ENCODE measurements at regions not wholly inside any gene's neighbourhood (a gene's known extent, or its start where the extent isn't known, plus 50 kb on each side); places are given as distances from the start of the nearest gene placed in this dataset.
A peak's percentile ranks its signal among the peaks of the same experiment; 100 is the strongest.

DNA sequence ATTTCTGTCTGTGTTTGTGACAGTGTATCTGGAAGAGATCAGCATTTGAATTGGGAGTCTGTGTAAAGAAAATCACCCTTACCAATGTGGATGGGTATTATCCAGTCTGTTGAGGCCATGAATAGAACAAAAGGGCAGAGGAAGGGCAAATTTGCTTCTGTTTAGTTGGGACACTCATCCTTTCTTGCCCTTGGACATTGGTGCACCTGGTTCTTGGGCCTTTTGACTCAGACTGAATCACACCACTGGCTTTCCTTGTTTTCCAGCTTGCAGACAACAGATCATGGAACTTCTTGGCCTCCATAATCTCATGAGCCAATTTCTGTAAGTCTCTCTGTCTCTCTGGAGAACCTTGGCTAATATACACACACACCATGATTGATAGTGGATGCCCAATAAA lies 164.4 kb upstream of the SGO1 start:
- no peak for DNase-seq
- H3K36me3 ChIP-seq (ENCODE audit: control insufficient read depth, insufficient read depth, low read length) = no peaks in the 10 kb centered on the region
- H3K9me3 ChIP-seq (ENCODE audit: control insufficient read depth, low read length) = no peaks in the 10 kb centered on the region
- H3K4me3 ChIP-seq (ENCODE audit: insufficient read depth, low read depth, low read length, poor library complexity, severe bottlenecking) = no peak overlapping the region
- no peaks in the 10 kb centered on the region for H3K4me1 ChIP-seq (ENCODE audit: control insufficient read depth, insufficient read depth, low read length, poor library complexity, severe bottlenecking)
- no peaks in the 10 kb centered on the region for H3K27me3 ChIP-seq (replicated peaks; ENCODE audit: control insufficient read depth, insufficient read depth, low read length, poor library complexity, severe bottlenecking)
- H3K27ac ChIP-seq (ENCODE audit: insufficient read depth, low read length, poor library complexity, severe bottlenecking) = no peak overlapping the region

DNA sequence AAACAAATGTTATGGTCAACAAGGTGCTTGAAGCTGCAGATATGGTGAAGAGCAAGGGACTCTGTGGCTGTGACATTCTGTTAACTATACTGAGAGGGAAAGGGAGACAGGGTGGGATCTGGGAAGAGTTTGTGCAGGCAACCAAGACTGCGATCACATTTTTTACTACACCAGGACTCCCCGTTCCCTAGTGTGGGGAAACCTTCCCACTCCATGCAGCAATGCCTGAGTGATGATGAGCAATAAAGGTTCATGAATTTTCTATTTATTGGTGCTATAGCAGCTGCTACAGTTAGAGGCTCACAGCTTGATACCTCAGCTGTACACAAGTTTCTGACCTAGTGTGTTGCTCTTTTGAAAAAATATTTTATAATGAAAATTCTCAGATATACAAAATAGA lies 160.9 kb upstream of the SGO1 start:
- no peaks in the 10 kb centered on the region for H3K4me1 ChIP-seq (ENCODE audit: control insufficient read depth, insufficient read depth, low read length, poor library complexity, severe bottlenecking)
- no peak for DNase-seq
- no peaks in the 10 kb centered on the region for H3K27me3 ChIP-seq (replicated peaks; ENCODE audit: control insufficient read depth, insufficient read depth, low read length, poor library complexity, severe bottlenecking)

DNA sequence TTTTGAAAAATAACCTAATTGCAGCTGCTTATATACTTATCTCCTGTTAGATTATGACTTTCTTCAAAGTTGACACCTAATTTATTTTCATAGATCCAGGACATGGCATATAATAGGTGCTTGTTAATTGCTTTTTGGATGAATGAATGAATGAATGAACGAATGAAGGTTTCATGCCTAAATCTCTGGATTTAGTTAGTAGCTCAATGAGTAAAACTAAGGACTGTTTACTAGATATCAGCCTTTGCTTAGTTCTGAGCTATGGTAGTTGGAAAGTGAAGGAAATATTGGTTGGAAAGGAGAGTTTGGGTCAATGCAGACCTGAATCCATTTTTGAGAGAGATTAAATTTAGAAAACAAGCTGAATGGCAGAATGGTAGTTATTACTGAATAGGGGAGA lies 160.4 kb upstream of the SGO1 start:
- Histone ChIP-seq H3K36me3 (ENCODE audit: control insufficient read depth, insufficient read depth, low read length) (no peaks in the 10 kb centered on the region), H3K4me3 (ENCODE audit: insufficient read depth, low read depth, low read length, poor library complexity, severe bottlenecking) (no peak overlapping the region), H3K9me3 (ENCODE audit: control insufficient read depth, low read length) (no peaks in the 10 kb centered on the region), H3K27ac (ENCODE audit: insufficient read depth, low read length, poor library complexity, severe bottlenecking) (no peak overlapping the region), H3K4me1 (ENCODE audit: control insufficient read depth, insufficient read depth, low read length, poor library complexity, severe bottlenecking) (no peaks in the 10 kb centered on the region), H3K27me3 (replicated peaks; ENCODE audit: control insufficient read depth, insufficient read depth, low read length, poor library complexity, severe bottlenecking) (no peaks in the 10 kb centered on the region)
- DNase-seq = no peak

More for the DNA sequence above, 160.9 kb upstream of the SGO1 start:
- H3K36me3 ChIP-seq (ENCODE audit: control insufficient read depth, insufficient read depth, low read length) = no peaks in the 10 kb centered on the region
- no peak overlapping the region for H3K4me3 ChIP-seq (ENCODE audit: insufficient read depth, low read depth, low read length, poor library complexity, severe bottlenecking)
- no peaks in the 10 kb centered on the region for H3K9me3 ChIP-seq (ENCODE audit: control insufficient read depth, low read length)
- H3K27ac ChIP-seq (ENCODE audit: insufficient read depth, low read length, poor library complexity, severe bottlenecking) = no peak overlapping the region

DNA sequence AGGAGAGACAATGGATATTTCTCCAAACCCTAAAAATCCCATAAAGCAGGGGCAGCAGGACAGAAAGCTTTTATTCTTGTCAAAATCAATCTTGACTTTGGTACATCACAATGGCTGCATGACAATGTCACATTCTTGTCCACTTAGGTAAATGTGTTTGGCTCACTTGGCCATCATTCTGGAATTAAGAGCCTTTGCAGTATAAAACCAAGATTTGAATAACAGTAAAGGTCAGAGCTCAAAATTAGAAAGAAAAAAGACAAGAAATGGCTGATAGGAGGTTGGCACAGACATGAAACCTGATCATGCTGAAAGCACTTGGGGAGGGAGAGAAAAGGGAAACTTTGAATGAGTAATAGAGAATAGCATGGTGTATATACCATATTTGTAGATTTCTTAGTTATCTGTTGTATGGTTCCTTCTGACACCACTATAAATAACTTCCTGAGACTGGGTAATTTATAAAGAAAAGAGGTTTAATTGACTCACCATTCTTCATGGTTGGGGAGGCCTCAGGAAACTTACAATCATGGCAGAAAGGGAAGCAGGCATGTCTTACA lies 158.5 kb upstream of the SGO1 start:
- H3K4me1 ChIP-seq (ENCODE audit: control insufficient read depth, insufficient read depth, low read length, poor library complexity, severe bottlenecking) = no peaks in the 10 kb centered on the region
- no peak for DNase-seq
- H3K9me3 ChIP-seq (ENCODE audit: control insufficient read depth, low read length) = no peaks in the 10 kb centered on the region
- no peaks in the 10 kb centered on the region for H3K36me3 ChIP-seq (ENCODE audit: control insufficient read depth, insufficient read depth, low read length)
- no peaks in the 10 kb centered on the region for H3K27me3 ChIP-seq (replicated peaks; ENCODE audit: control insufficient read depth, insufficient read depth, low read length, poor library complexity, severe bottlenecking)
- H3K27ac ChIP-seq (ENCODE audit: insufficient read depth, low read length, poor library complexity, severe bottlenecking) = no peak overlapping the region
- no peak overlapping the region for H3K4me3 ChIP-seq (ENCODE audit: insufficient read depth, low read depth, low read length, poor library complexity, severe bottlenecking)

DNA sequence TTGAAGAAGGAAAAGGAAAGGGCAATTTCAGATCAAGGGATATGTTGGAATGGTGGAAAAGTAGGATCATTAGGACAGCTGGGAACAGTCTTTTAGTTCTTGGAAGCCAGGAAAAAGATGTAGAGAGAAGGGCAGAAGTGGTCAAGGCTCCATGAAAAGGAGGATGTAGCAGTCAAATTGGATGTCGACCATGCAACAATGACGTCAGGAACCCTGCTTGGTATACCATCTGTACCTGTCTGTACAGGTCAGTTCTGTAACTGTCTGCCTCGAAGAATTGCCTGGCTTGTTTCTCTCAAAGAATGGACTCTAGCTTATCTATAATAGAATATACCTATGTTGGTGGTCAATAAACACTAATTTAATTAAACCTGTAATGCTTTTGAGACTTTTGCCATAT lies 157.8 kb upstream of the SGO1 start:
- H3K36me3 ChIP-seq (ENCODE audit: control insufficient read depth, insufficient read depth, low read length) = no peaks in the 10 kb centered on the region
- no peak overlapping the region for H3K4me3 ChIP-seq (ENCODE audit: insufficient read depth, low read depth, low read length, poor library complexity, severe bottlenecking)
- H3K4me1 ChIP-seq (ENCODE audit: control insufficient read depth, insufficient read depth, low read length, poor library complexity, severe bottlenecking) = no peaks in the 10 kb centered on the region
- H3K9me3 ChIP-seq (ENCODE audit: control insufficient read depth, low read length) = no peaks in the 10 kb centered on the region
- no peak for DNase-seq
- no peak overlapping the region for H3K27ac ChIP-seq (ENCODE audit: insufficient read depth, low read length, poor library complexity, severe bottlenecking)
- no peaks in the 10 kb centered on the region for H3K27me3 ChIP-seq (replicated peaks; ENCODE audit: control insufficient read depth, insufficient read depth, low read length, poor library complexity, severe bottlenecking)

DNA sequence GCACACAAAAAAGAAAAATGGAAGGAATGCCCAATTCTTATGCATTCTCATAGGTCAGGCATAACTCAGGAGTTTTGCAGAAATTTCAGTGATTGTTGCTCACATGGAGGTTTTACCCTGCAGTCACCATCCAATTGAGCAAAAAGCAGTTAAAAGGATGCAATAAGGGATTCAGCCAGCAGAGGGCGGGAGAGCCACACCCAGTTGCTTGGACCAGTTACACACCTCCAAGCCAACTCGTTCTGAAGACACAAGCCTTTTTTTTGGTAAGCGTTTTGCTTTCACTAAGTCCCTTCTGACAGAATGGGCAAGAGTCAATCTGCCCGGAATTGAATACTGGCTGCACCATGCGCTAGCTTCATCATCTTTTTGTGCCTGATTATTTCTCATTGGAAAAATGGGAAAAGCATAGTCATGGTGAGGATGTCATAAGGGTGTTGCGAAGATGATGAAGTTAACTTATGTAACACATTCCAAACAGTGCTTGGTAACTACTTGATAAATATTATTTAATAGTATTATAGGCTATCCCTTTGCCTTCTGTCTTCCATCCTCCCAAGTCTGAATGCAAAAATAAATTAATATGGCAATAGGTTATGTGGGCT lies 154.4 kb upstream of the SGO1 start:
- DNase-seq = peak; percentile 5 to 25 (median 7)
- no peaks in the 10 kb centered on the region for H3K36me3 ChIP-seq (ENCODE audit: control insufficient read depth, insufficient read depth, low read length)
- no peak overlapping the region for H3K4me3 ChIP-seq (ENCODE audit: insufficient read depth, low read depth, low read length, poor library complexity, severe bottlenecking)
- H3K9me3 ChIP-seq (ENCODE audit: control insufficient read depth, low read length) = no peaks in the 10 kb centered on the region
- H3K4me1 ChIP-seq (ENCODE audit: control insufficient read depth, insufficient read depth, low read length, poor library complexity, severe bottlenecking) = no peaks in the 10 kb centered on the region
- no peaks in the 10 kb centered on the region for H3K27me3 ChIP-seq (replicated peaks; ENCODE audit: control insufficient read depth, insufficient read depth, low read length, poor library complexity, severe bottlenecking)
- no peak overlapping the region for H3K27ac ChIP-seq (ENCODE audit: insufficient read depth, low read length, poor library complexity, severe bottlenecking)

DNA sequence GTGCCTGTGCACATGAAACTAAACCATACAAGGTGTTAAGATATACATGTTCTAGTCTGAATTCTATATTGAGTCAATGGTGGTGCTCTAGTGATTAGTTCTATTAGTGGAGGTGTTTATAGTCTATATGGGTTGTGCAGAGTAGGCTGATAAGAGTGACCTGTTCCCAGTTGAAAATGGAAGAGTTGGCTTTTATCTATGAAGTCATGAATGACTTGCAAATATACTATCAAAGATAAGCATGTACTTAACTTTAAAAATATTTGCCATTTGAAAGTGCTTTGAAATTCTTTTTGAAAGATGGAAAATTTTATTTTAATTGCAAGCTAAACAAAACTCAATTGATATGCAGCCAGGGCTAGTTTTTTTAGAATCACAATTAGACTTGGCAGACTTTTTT lies 150.6 kb upstream of the SGO1 start:
- Histone ChIP-seq H3K36me3 (ENCODE audit: control insufficient read depth, insufficient read depth, low read length) (no peaks in the 10 kb centered on the region), H3K4me1 (ENCODE audit: control insufficient read depth, insufficient read depth, low read length, poor library complexity, severe bottlenecking) (no peaks in the 10 kb centered on the region), H3K27me3 (replicated peaks; ENCODE audit: control insufficient read depth, insufficient read depth, low read length, poor library complexity, severe bottlenecking) (no peaks in the 10 kb centered on the region), H3K4me3 (ENCODE audit: insufficient read depth, low read depth, low read length, poor library complexity, severe bottlenecking) (no peak overlapping the region), H3K27ac (ENCODE audit: insufficient read depth, low read length, poor library complexity, severe bottlenecking) (no peak overlapping the region), H3K9me3 (ENCODE audit: control insufficient read depth, low read length) (no peaks in the 10 kb centered on the region)
- DNase-seq = no peak

DNA sequence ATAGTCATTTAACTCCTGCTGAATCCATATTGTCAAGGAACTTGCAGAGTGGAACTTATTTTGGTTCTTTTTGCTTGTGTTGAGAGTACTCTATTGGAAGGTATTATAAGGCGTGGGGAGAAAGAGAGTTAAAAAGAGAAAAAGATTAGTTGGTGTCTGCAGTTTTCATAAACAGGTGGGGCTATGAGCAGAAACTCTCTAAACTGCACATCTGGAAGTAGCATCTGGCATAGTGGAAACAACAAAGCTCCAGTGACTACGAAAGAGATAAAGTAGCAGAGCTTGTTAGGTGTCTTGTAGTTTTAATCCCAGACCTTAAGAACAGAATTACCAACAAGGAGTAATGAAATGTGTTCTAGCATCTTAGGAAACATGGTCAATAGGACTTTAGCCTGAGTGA lies 148.8 kb upstream of the SGO1 start:
- Histone ChIP-seq H3K4me1 (ENCODE audit: control insufficient read depth, insufficient read depth, low read length, poor library complexity, severe bottlenecking) (no peaks in the 10 kb centered on the region), H3K27ac (ENCODE audit: insufficient read depth, low read length, poor library complexity, severe bottlenecking) (no peak overlapping the region), H3K27me3 (replicated peaks; ENCODE audit: control insufficient read depth, insufficient read depth, low read length, poor library complexity, severe bottlenecking) (no peaks in the 10 kb centered on the region), H3K9me3 (ENCODE audit: control insufficient read depth, low read length) (no peaks in the 10 kb centered on the region), H3K4me3 (ENCODE audit: insufficient read depth, low read depth, low read length, poor library complexity, severe bottlenecking) (no peak overlapping the region), H3K36me3 (ENCODE audit: control insufficient read depth, insufficient read depth, low read length) (no peaks in the 10 kb centered on the region)
- DNase-seq = no peak

DNA sequence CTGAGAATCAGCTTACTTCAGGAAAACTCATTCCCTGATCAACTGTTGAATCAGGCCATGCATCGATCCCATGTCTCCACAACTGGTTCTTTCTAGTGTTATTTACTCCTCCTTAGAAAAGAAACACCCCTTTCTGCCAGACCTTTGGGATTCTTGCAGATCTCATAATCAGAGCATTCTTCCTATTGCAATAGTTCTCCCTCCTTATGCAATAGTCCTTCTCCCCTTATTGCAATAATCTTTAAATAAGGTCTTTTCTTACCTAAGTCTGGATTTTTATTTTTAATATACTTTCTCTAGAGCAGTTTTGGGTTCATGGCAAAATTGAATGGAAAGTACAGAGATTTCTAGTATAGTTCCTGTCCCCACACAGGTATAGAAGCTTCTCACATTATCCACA lies 141.9 kb upstream of the SGO1 start:
- Histone ChIP-seq H3K4me3 (ENCODE audit: insufficient read depth, low read depth, low read length, poor library complexity, severe bottlenecking) (no peak overlapping the region), H3K27ac (ENCODE audit: insufficient read depth, low read length, poor library complexity, severe bottlenecking) (no peak overlapping the region), H3K36me3 (ENCODE audit: control insufficient read depth, insufficient read depth, low read length) (no peaks in the 10 kb centered on the region), H3K4me1 (ENCODE audit: control insufficient read depth, insufficient read depth, low read length, poor library complexity, severe bottlenecking) (no peaks in the 10 kb centered on the region), H3K9me3 (ENCODE audit: control insufficient read depth, low read length) (no peaks in the 10 kb centered on the region), H3K27me3 (replicated peaks; ENCODE audit: control insufficient read depth, insufficient read depth, low read length, poor library complexity, severe bottlenecking) (no peaks in the 10 kb centered on the region)
- no peak for DNase-seq

DNA sequence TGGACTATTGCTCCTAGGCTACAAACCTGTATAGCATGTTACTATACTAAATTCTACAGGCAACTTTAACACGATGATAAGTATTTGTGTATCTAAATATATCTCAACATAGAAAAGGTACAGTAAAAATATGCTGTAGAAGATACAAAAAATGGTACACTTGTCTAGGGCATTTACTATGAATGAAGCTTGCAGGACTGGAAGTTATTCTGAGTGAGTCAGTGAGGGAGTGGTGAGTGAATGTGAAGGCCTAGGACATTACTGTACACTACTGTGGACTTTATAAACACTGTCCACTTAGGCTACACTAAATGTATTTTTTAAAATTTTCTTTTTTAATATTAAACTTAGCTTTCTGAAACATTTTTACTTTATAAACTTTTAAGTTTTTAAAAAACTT lies 140.5 kb upstream of the SGO1 start:
- H3K4me3 ChIP-seq (ENCODE audit: insufficient read depth, low read depth, low read length, poor library complexity, severe bottlenecking) = no peak overlapping the region
- no peak for DNase-seq
- no peaks in the 10 kb centered on the region for H3K4me1 ChIP-seq (ENCODE audit: control insufficient read depth, insufficient read depth, low read length, poor library complexity, severe bottlenecking)
- H3K36me3 ChIP-seq (ENCODE audit: control insufficient read depth, insufficient read depth, low read length) = no peaks in the 10 kb centered on the region
- H3K27me3 ChIP-seq (replicated peaks; ENCODE audit: control insufficient read depth, insufficient read depth, low read length, poor library complexity, severe bottlenecking) = no peaks in the 10 kb centered on the region
- H3K27ac ChIP-seq (ENCODE audit: insufficient read depth, low read length, poor library complexity, severe bottlenecking) = no peak overlapping the region
- H3K9me3 ChIP-seq (ENCODE audit: control insufficient read depth, low read length) = no peaks in the 10 kb centered on the region

Measured in effector memory CD4-positive, alpha-beta T cell (primary cell).